ENCODE measurements at regions not wholly inside any gene's neighbourhood (a gene's known extent, or its start where the extent isn't known, plus 50 kb on each side); places are given as distances from the start of the nearest gene placed in this dataset.

GRCh38 chr5:155738616-155739015, 588.3 kb upstream of the SGCD start:
- no peak overlapping the region for H3K4me3 ChIP-seq (replicated peaks; ENCODE audit: low read depth, low read length)
- no peak for DNase-seq (ENCODE audit: extremely low read depth, insufficient read length)
- H3K27me3 ChIP-seq (replicated peaks; ENCODE audit: control insufficient read depth, insufficient read depth, low read length), result no peaks in the 10 kb centered on the region
- no peaks in the 10 kb centered on the region for H3K36me3 ChIP-seq (ENCODE audit: control insufficient read depth, insufficient read depth, low read length)
- no peak for TF ChIP-seq CTCF (IDR thresholded peaks at IDR 0.05; ENCODE audit: insufficient read depth, low read length, poor library complexity, severe bottlenecking)

- no peak for TF ChIP-seq CTCF (IDR thresholded peaks at IDR 0.05; ENCODE audit: insufficient read depth, low read length, poor library complexity, severe bottlenecking)
- Histone ChIP-seq H3K27me3 (replicated peaks; ENCODE audit: control insufficient read depth, insufficient read depth, low read length) (no peaks in the 10 kb centered on the region), H3K36me3 (ENCODE audit: control insufficient read depth, insufficient read depth, low read length) (no peaks in the 10 kb centered on the region), H3K4me3 (replicated peaks; ENCODE audit: low read depth, low read length) (no peak overlapping the region)
- DNase-seq (ENCODE audit: extremely low read depth, insufficient read length), result no peak
These were observed 580.5 kb upstream of the SGCD start for GRCh38 chr5:155746367-155747038.

GRCh38 chr5:155750101-155750500, 576.9 kb upstream of the SGCD start:
- Histone ChIP-seq H3K4me3 (replicated peaks; ENCODE audit: low read depth, low read length) (no peak overlapping the region), H3K36me3 (ENCODE audit: control insufficient read depth, insufficient read depth, low read length) (no peaks in the 10 kb centered on the region), H3K27me3 (replicated peaks; ENCODE audit: control insufficient read depth, insufficient read depth, low read length) (no peaks in the 10 kb centered on the region)
- no peak for TF ChIP-seq CTCF (IDR thresholded peaks at IDR 0.05; ENCODE audit: insufficient read depth, low read length, poor library complexity, severe bottlenecking)
- no peak for DNase-seq (ENCODE audit: extremely low read depth, insufficient read length)

- DNase-seq (ENCODE audit: extremely low read depth, insufficient read length), result no peak
- no peak for TF ChIP-seq CTCF (IDR thresholded peaks at IDR 0.05; ENCODE audit: insufficient read depth, low read length, poor library complexity, severe bottlenecking)
- Histone ChIP-seq H3K4me3 (replicated peaks; ENCODE audit: low read depth, low read length) (no peak overlapping the region), H3K36me3 (ENCODE audit: control insufficient read depth, insufficient read depth, low read length) (no peaks in the 10 kb centered on the region), H3K27me3 (replicated peaks; ENCODE audit: control insufficient read depth, insufficient read depth, low read length) (no peaks in the 10 kb centered on the region)
These were observed 576.4 kb upstream of the SGCD start for GRCh38 chr5:155750571-155750970.

GRCh38 chr5:155753943-155754581, 572.9 kb upstream of the SGCD start:
- Histone ChIP-seq H3K4me3 (replicated peaks; ENCODE audit: low read depth, low read length) (no peak overlapping the region), H3K36me3 (ENCODE audit: control insufficient read depth, insufficient read depth, low read length) (no peaks in the 10 kb centered on the region), H3K27me3 (replicated peaks; ENCODE audit: control insufficient read depth, insufficient read depth, low read length) (no peaks in the 10 kb centered on the region)
- no peak for TF ChIP-seq CTCF (IDR thresholded peaks at IDR 0.05; ENCODE audit: insufficient read depth, low read length, poor library complexity, severe bottlenecking)
- DNase-seq (ENCODE audit: extremely low read depth, insufficient read length), result no peak

Measured in GM06990 (cell line).